ENCODE measurements at regions not wholly inside any gene's neighbourhood (a gene's known extent, or its start where the extent isn't known, plus 50 kb on each side); places are given as distances from the start of the nearest gene placed in this dataset.
A peak's percentile ranks its signal among the peaks of the same experiment; 100 is the strongest.

DNA sequence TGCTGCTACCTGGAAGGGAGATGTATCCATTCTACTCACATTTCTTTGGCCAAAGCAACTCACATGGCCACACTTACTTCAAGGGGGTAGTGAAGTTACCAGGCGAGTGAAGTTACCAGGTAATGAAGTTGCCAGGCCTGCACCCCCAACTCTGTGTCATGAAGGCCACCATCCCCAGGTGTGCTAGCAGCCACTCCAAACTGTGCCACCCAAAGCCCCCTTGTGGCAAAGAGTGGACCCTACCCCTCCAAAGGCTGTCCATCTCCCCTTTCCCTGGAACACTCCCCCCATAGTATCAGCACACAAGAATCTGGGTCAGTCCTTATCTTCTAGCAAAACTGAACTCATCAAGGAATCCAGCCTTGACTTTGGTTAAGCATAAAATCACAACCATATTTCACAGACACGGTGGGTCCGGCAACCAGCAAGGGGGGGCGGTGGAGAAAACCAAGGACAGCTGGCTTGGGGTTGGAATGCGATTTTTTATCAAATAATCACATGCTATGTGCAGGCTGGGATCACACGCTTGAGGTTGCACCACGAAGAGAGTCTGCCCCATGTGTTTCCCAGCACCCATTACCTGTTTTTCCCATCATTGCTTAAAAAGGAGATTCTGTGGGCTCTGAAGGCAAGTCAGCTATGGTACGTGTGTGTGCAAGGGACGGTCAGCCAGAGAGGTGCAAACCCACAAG, 60.9 kb downstream of the ZFP36L2 start:
- ChIA-PET POLR2A (no interaction called here), CTCF (interaction anchor here (0.6 kb wide), 1 partner anchor 43 kb away, joined by 3 read pairs; no protein-coding TSS in a partner anchor)
- no peaks in the 10 kb centered on the region for H3K27me3 ChIP-seq (ENCODE audit: control insufficient read depth in 2 of 2, insufficient read depth in 2 of 2, low read length in 2 of 2)
- H3K9me3 ChIP-seq (replicated peaks; ENCODE audit: control insufficient read depth, insufficient read depth, low read length), result no peaks in the 10 kb centered on the region
- no peak overlapping the region for H3K27ac ChIP-seq (ENCODE audit: insufficient read depth, low read depth, low read length)
- H3K79me2 ChIP-seq (ENCODE audit: control insufficient read depth, insufficient read depth, low read length), result no peaks in the 10 kb centered on the region
- no peak overlapping the region for H3K4me2 ChIP-seq (ENCODE audit: insufficient read depth, low read length)
- H2AFZ ChIP-seq (ENCODE audit: low read depth, low read length), result no peak overlapping the region
- H3K4me1 ChIP-seq (ENCODE audit: control insufficient read depth, extremely low read depth, insufficient read depth, low read length), result peaks cover 24% of the 10 kb centered on the region
- no peak for FAIRE-seq
- H3K9me1 ChIP-seq (replicated peaks; ENCODE audit: control insufficient read depth, extremely low read depth, insufficient read depth, low read length), result no peaks in the 10 kb centered on the region
- H3K4me3 ChIP-seq (replicated peaks in 1 of 3; ENCODE audit: insufficient read depth in 1 of 3, low read depth in 1 of 3, low read length in 3 of 3), result no peak overlapping the region
- H3K36me3 ChIP-seq (ENCODE audit: control insufficient read depth in 2 of 2, extremely low read depth in 1 of 2, insufficient read depth in 2 of 2, low read length in 2 of 2), result no peaks in the 10 kb centered on the region
- no peaks in the 10 kb centered on the region for H4K20me1 ChIP-seq (replicated peaks; ENCODE audit: control insufficient read depth, extremely low read depth, insufficient read depth, low read length)
- dilution Hi-C loops (cut with MboI; ENCODE audit: extremely low pct_ligation_motif_present, low sequenced_read_pairs) (no loop called here), intact Hi-C loops (cut with micrococcal nuclease) (no loop called here)
- no TSS peak for BruUV-seq (replicated peaks)
- no peak for TF ChIP-seq POLR2AphosphoS5 (IDR thresholded peaks at IDR 0.05; ENCODE audit: insufficient read depth, low read depth, low read length)
- TF ChIP-seq CTCF (IDR thresholded peaks at IDR 0.05; ENCODE audit: extremely low read depth in 1 of 2, insufficient read depth in 1 of 2, low read depth in 1 of 2, low read length in 2 of 2), result peak in 1 of 2 donors; percentile 27
- DNase-seq (ENCODE audit: low read depth, low spot score), result no peak
- no peak overlapping the region for H3K9ac ChIP-seq (replicated peaks; ENCODE audit: extremely low read depth, insufficient read depth, low read length)

GRCh38 chr2:43164686-43165085, 61.7 kb downstream of the ZFP36L2 start:
- TF ChIP-seq MYC (IDR thresholded peaks at IDR 0.05; ENCODE audit: low read depth, low read length), result no peak
- TF ChIP-seq EZH2 (IDR thresholded peaks at IDR 0.05; ENCODE audit: borderline replicate concordance, low read depth, low read length, severe bottlenecking), result no peak
- TF ChIP-seq MAX (IDR thresholded peaks at IDR 0.05; ENCODE audit: insufficient read depth, insufficient read length), result no peak
- TF ChIP-seq POLR2AphosphoS5 (IDR thresholded peaks at IDR 0.05; ENCODE audit: insufficient read depth, low read depth, low read length), result no peak
- no peak for TF ChIP-seq JUN (IDR thresholded peaks at IDR 0.05; ENCODE audit: borderline replicate concordance, insufficient read depth, insufficient read length, low read depth)
- no peak for TF ChIP-seq CTCF (IDR thresholded peaks at IDR 0.05; ENCODE audit: extremely low read depth in 1 of 2, insufficient read depth in 1 of 2, low read depth in 1 of 2, low read length in 2 of 2)
- no peak for TF ChIP-seq POLR2A (IDR thresholded peaks at IDR 0.05; ENCODE audit: low read depth, low read length)
- TF ChIP-seq FOS (IDR thresholded peaks at IDR 0.05; ENCODE audit: borderline replicate concordance, insufficient read depth, low read length), result no peak
- TF ChIP-seq GATA2 (IDR thresholded peaks at IDR 0.05; ENCODE audit: insufficient read depth, insufficient read length, low read depth, low read length), result no peak
- Histone ChIP-seq H3K9ac (replicated peaks; ENCODE audit: extremely low read depth, insufficient read depth, low read length) (no peak overlapping the region), H3K79me2 (ENCODE audit: control insufficient read depth, insufficient read depth, low read length) (no peaks in the 10 kb centered on the region), H4K20me1 (replicated peaks; ENCODE audit: control insufficient read depth, extremely low read depth, insufficient read depth, low read length) (no peaks in the 10 kb centered on the region), H3K27ac (ENCODE audit: insufficient read depth, low read depth, low read length) (no peak overlapping the region), H3K27me3 (ENCODE audit: control insufficient read depth in 2 of 2, insufficient read depth in 2 of 2, low read length in 2 of 2) (no peaks in the 10 kb centered on the region), H3K4me2 (ENCODE audit: insufficient read depth, low read length) (no peak overlapping the region), H3K36me3 (ENCODE audit: control insufficient read depth in 2 of 2, extremely low read depth in 1 of 2, insufficient read depth in 2 of 2, low read length in 2 of 2) (no peaks in the 10 kb centered on the region), H3K9me1 (replicated peaks; ENCODE audit: control insufficient read depth, extremely low read depth, insufficient read depth, low read length) (no peaks in the 10 kb centered on the region), H2AFZ (ENCODE audit: low read depth, low read length) (no peak overlapping the region), H3K4me3 (replicated peaks in 1 of 3; ENCODE audit: insufficient read depth in 1 of 3, low read depth in 1 of 3, low read length in 3 of 3) (no peak overlapping the region), H3K9me3 (replicated peaks; ENCODE audit: control insufficient read depth, insufficient read depth, low read length) (no peaks in the 10 kb centered on the region), H3K4me1 (ENCODE audit: control insufficient read depth, extremely low read depth, insufficient read depth, low read length) (peaks cover 19% of the 10 kb centered on the region)
- ChIA-PET CTCF (no interaction called here), POLR2A (no interaction called here)
- BruUV-seq (replicated peaks), result no TSS peak
- intact Hi-C loops (cut with micrococcal nuclease), result no loop called here
- DNase-seq (ENCODE audit: low read depth, low spot score) (no peak), FAIRE-seq (no peak)
- dilution Hi-C loops (cut with MboI; ENCODE audit: extremely low pct_ligation_motif_present, low sequenced_read_pairs), result no loop called here

Data from endothelial cell of umbilical vein (primary cell).